ENCODE measurements at regions not wholly inside any gene's neighbourhood (a gene's known extent, or its start where the extent isn't known, plus 50 kb on each side); places are given as distances from the start of the nearest gene placed in this dataset.

- TF ChIP-seq CTCF (IDR thresholded peaks at IDR 0.05; ENCODE audit: insufficient read depth, low read length) (no peak), POLR2AphosphoS5 (IDR thresholded peaks at IDR 0.05; ENCODE audit: low read depth) (no peak)
These were observed 139.9 kb upstream of the ELL2 start for GRCh38 chr5:96101358-96102089.
